Upper lobe of left lung (tissue), 4 donors: ENCODE measurements at regions not wholly inside any gene's neighbourhood (a gene's known extent, or its start where the extent isn't known, plus 50 kb on each side); places are given as distances from the start of the nearest gene placed in this dataset.

Experiments
- CTCF ChIP-seq, 6 experiments: fragments of 450-650 bp in 4 of 6; fragments of 200-600 bp in 2 of 6; sonication (generic) in 2 of 6; IDR thresholded peaks; one replicate each; pipeline ENCODE4 v1.5.1; 2016 to 2019; ENCODE audit warnings: antibody characterized with exemption in 6 of 6
- EP300 ChIP-seq, 4 donors: sonication (generic); formaldehyde crosslinking; IDR thresholded peaks; one replicate each; pipeline ENCODE4 v1.5.1; 2017; ENCODE audit warnings: antibody characterized with exemption in 4 of 4, control low read depth in 2 of 4
- POLR2A ChIP-seq, 4 donors: fragments of 450-650 bp; IDR thresholded peaks; one replicate each; pipeline ENCODE4 v1.5.1; 2016 to 2017; ENCODE audit warnings: antibody characterized with exemption in 4 of 4, mild to moderate bottlenecking in 2 of 4
- POLR2AphosphoS5 ChIP-seq, 2 donors: sonication (generic); formaldehyde crosslinking; IDR thresholded peaks; one replicate each; pipeline ENCODE4 v1.5.1; 2017; ENCODE audit warnings: antibody characterized with exemption in 2 of 2

- TF ChIP-seq POLR2A (IDR thresholded peaks at IDR 0.05) (no peak), CTCF (IDR thresholded peaks at IDR 0.05) (no peak), POLR2AphosphoS5 (IDR thresholded peaks at IDR 0.05) (no peak), EP300 (IDR thresholded peaks at IDR 0.05) (no peak)
Observed at GRCh38 chr10:9175200-9175599, 1120.7 kb downstream of the GATA3 start.
